DND-41 (cell line): ENCODE measurements at regions not wholly inside any gene's neighbourhood (a gene's known extent, or its start where the extent isn't known, plus 50 kb on each side); places are given as distances from the start of the nearest gene placed in this dataset.

Source experiments
- EZH2 ChIP-seq: IDR thresholded peaks from 3 replicates; pipeline ENCODE4 v1.6.1; 2012; ENCODE audit warnings: borderline replicate concordance, low read depth, mild to moderate bottlenecking, moderate library complexity, low read length, inconsistent platforms; ENCODE audit not compliant: severe bottlenecking
- TF ChIP-seq, protein P1 (sequence below): IDR thresholded peaks from 2 replicates; pipeline ENCODE4 v1.5.1; 2012; ENCODE audit warnings: borderline replicate concordance, low read length, moderate library complexity, mild to moderate bottlenecking; ENCODE audit not compliant: poor library complexity, severe bottlenecking; ENCODE audit errors: extremely low read depth

DNA sequence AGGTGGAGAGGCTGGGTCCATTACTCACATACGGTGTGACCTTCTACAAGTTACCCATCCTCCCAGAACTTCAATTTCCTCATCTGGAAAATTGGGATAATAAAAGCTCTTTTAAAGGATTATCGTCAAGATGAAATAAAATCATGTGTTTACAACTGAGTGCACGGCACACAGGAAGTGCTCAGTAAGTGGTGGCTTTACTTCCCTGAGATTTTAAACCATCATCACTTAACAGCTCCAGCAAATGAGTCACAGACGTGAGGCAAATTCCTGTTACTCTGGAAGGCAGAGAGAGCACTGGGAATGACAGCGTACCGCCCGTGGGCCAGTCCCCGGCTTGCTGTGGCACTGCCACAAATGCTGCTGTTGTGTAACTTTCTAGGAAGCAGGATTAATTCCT, 64.1 kb downstream of the MRPL57 start:
- TF ChIP-seq, protein P1, sequence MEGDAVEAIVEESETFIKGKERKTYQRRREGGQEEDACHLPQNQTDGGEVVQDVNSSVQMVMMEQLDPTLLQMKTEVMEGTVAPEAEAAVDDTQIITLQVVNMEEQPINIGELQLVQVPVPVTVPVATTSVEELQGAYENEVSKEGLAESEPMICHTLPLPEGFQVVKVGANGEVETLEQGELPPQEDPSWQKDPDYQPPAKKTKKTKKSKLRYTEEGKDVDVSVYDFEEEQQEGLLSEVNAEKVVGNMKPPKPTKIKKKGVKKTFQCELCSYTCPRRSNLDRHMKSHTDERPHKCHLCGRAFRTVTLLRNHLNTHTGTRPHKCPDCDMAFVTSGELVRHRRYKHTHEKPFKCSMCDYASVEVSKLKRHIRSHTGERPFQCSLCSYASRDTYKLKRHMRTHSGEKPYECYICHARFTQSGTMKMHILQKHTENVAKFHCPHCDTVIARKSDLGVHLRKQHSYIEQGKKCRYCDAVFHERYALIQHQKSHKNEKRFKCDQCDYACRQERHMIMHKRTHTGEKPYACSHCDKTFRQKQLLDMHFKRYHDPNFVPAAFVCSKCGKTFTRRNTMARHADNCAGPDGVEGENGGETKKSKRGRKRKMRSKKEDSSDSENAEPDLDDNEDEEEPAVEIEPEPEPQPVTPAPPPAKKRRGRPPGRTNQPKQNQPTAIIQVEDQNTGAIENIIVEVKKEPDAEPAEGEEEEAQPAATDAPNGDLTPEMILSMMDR, result no peak
- TF ChIP-seq EZH2, result no peak
